Right lung (tissue), 2 donors: ENCODE measurements at regions not wholly inside any gene's neighbourhood (a gene's known extent, or its start where the extent isn't known, plus 50 kb on each side); places are given as distances from the start of the nearest gene placed in this dataset.
"Not testable (repeated sequence)": the region's sequence is repeated elsewhere in the genome, so short reads cannot be mapped to it uniquely, and the experiment has no call there.

Experiments used
- DNase-seq, 2 donors: peaks; one replicate each; pipeline ENCODE4 v3.0.0-alpha.2; 2013

DNA sequence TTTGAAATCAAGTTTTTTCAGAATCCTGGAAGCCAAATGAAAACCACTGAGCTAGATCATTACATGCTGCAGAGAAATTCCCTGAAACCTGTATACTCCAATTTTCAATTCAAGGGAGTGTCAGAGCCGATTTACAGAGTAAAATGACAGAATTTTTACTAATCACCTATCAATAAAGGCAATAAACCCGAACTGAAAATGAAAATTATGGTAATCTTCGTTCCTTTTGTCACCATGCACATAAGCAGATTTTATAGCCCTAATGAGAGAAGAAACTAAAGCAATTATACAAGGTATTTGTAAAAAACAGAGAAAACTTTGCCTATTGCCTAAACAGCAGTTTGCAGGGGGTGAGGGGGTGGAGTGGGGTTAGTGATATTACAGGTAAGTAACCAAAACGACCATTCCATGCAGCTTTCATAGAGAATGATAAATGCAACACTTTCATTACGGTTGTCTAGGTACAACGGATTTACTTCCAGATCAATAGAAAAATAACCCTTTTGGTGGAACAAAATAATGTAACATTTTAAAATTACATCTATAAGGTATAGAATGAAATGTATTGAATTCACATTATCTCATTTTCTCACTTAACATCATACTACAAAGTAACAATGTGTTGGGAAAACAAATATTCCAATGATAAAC, 115.2 kb upstream of the BEND6 start:
- DNase-seq: no peak

DNA sequence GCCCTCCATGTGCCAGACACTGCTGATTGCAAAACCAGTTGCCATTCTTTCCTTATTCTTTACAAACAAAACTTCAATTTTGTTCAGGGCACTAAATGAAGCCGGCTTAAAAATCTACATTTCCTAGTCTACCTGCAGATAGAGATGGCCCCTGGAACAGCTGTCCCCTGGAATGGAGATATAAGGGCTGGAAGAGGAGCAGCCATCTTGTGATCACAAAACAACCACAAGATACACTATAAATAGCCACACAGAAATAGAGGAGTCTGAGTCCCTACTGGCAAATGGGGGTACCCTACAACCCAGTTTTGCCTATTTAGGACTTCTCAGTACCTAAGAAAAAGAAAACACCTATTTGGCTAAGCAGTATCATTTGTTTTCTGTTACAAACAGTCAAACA, 115.9 kb upstream of the BEND6 start:
- DNase-seq: no peak

DNA sequence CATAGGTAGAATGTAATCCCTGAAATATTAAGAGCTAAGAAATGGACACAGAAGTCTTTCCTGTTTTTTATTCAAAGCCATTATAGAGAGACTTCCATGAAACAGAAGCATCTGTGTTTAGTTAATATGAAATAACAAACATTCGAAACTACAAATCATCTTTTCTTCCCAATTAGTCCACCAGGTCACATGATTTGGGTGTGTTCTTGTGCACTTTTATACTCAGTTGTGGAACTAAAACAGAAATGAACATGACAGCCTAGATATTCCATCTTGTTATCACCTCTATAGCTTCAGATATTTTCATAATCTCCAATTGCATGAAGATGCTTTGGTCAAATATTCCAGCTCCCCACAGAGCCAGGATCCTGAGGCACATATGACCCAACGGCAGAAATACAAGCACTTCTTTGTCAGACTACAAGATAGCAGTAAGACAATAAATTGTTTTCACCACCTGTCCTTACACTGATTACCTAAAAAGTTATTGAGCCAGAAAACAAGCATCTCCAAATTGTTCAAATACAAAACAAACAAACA, 116.8 kb upstream of the BEND6 start:
- DNase-seq: no peak

DNA sequence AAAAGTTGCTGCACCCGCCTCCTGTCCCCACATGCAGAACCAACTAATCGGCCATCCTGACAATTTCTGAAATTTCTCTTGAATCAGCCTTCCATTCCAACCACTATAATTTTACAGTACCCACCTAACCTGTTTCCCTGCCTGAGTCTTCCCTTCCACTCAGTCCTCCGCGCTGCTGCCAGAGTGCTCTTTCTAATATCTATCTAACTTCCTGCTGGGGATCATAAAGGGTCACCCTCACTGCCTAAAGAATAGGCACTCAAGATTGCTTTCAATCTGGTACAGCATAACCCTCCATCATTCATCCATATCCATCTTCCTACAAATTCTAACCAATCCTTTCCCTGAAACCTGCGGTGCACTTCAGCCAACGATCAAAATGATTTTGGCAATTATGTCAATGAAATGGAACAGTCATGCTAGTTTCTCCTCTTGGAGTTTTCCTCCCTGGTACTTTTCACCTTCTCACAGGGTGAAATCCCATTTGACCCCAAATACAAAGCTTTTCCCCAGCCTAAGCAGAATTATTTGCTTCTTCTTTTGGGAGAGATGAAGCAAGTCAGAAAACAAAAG, 117.5 kb upstream of the BEND6 start:
- no peak for DNase-seq

DNA sequence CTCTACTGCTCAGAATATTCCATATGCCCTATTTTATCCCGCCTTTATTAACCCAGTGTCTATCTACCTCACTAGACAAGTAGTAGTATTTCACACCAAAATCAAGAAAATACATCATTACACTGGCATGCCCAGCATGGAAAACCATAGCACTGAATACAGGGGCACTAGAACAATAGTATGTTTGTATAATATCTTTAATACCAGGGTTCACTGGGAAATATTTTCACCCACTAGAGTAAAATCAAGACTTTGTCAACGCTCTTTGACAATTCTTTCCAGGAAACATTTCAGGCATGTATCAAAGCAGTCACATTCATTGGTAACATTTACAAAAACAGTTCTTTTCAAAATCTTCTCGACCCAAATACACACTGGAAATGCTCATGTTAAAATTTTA, 119.3 kb upstream of the BEND6 start:
- no peak for DNase-seq

DNA sequence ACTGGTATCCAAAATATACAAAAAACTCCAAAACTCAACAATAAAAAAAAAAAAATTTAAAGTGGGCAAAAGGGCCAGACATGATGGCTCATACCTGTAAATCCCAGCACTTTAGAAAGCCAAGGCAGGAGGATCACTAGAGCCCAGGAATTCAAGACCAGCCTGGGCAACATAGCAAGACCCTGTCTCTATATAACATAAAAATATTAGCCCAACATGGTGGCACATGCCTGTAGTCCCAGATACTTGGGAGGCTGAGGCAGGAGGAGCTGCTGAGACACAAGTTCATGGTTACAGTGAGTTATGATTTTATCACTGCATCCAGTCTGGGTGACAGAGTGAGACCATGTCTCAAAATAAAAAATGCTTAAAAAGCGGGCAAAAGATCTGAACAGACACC, 121.0 kb upstream of the BEND6 start:
- DNase-seq: no peak

DNA sequence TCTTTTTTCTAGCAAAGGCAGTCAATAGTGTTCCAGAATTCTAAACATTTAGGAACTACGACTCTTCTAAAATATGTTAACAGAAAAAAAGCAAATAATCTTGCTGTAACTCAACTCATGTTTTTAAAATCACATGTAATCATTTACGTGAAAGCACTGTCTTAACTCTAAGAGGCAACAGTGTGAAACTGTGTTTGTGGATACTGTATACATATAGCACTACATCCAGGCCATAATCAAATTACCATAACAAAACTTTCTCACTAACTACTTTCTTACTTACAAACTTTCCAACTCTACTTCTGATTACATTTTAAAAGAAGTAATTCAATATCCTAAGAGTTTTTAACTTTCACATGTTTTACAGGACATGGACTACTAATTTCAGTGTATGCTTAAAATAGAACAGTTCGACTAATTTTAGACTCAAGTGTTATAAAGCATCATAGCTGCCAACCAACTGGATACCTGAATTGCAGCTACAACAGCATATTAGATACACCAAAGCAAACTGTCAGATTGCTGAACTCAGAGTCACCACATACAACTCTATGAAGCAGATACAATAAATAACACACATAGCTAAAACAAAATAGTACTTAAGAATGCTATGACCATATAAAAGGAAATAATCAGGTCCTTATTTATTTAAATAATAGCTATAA, 121.6 kb upstream of the BEND6 start:
- no peak for DNase-seq

DNA sequence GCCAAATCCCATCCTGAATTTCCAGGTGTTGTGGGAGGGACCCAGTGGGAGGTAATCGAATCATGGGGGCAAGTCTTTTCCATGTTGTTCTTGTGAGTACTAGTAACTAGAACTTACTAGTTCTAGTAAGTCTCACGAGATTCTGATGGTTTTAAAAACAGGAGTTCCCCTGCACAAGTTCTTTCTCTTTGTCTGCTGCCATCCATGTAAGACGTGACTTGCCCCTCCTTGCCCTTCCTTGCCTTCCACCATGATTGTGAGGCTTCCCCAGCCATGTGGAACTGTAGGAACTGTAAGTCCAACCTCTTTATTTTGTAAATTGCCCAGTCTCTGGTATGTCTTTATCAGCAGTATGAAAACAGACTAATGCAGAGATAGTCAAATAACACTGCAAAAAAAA, 122.7 kb upstream of the BEND6 start:
- no peak for DNase-seq

DNA sequence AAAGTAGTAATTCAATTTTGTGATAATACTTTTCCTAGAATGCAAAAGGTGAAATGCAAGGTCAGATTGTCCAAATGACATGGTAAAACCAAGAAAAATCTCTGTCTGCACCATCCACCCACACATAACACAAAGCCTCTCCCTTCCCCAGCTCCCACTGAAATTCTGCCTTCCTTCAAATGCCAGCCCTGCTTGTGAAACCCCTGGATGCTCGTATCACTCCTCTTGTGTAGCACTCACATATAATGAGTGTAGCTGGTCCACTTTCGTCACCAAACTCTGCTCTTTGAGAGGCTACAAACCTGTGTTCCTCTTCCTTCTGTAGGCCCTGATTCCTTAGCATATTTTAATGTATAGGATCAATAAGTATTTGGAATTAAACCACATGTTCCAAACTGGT, 123.6 kb upstream of the BEND6 start:
- DNase-seq: no peak

DNA sequence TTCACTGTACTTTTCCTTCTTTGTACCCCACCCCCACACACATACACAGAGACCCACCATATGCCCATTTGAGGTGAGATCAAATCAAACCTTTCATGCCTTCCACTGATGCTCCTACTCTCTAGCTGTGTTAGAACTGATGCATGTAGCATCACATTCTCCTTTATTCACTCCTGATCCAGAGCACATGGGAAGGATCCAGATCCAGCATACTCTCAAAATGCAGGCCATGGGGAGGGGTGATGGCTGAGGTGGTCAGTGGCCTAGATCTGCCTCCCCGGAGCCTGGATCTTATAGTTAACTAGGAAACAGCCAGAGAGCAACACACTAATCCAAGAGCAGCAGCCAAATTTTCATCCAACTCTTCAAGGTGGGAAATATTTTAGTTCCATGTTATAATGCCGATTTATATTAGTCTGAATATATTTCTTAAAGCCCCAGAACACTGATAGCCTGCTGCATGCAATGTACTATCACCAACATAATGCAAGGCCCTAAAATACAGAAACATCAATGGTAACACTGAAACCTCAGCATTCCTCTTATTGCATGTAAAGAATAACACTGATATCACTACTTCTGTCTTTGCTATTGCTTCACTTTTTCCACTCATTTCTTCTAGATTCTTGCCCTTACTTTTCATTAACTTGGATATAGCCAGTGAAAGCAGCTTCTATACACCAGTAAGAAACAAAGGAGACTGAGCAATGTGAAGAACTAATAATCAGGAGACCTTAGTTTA, 126.8 kb upstream of the BEND6 start:
- no peak for DNase-seq

DNA sequence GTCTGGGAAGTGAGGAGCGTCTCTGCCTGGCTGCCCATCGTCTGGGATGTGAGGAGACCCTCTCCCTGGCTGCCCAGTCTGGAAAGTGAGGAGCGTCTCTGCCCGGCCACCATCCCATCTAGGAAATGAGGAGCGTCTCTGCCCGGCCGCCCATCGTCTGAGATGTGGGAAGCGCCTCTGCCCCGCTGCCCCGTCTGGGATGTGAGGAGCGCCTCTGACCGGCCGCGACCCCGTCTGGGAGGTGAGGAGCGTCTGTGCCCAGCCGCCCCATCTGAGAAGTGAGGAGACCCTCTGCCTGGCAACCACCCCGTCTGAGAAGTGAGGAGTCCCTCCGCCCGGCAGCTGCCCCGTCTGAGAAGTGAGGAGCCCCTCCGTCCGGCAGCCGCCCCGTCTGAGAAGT, 130.5 kb upstream of the BEND6 start:
- DNase-seq: not testable (repeated sequence)

DNA sequence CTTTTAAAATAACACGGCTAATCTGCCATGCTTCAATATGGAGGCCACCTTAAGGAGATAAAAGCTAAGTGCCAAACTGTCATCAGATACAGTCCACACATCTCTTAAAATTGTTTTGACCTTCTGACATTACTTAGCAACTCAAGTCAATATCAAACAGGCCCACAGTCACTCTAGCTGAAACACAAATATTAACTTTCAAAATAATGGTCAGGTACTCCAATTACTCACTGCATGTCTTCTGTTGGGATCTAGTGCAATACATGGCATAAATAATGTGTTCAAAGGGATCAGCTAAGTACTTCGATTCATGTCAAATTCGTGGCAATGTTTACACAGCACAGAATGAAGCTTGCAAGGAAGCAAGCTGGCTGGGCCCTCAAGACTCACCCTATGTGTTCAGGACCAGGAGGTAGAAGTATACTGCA, 133.9 kb upstream of the BEND6 start:
- no peak for DNase-seq

DNA sequence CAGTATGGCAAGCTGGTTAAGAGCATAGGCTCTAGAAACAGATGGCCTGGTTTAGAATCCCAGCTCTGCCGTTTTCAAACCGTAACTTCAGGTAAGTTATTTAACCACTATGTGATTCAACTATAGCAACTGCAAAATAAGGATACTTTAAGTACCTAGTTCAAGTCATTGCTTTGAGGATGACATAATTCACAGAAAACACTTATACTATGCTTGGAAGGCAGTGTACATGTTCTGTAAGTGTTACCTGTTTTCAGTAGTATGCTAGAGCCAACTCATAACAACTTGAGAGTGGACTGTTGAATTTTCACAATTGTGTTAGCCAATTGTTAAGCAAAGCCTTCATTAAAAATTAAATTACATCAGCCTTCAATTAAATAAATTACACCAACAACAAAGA, 134.8 kb upstream of the BEND6 start:
- no peak for DNase-seq

DNA sequence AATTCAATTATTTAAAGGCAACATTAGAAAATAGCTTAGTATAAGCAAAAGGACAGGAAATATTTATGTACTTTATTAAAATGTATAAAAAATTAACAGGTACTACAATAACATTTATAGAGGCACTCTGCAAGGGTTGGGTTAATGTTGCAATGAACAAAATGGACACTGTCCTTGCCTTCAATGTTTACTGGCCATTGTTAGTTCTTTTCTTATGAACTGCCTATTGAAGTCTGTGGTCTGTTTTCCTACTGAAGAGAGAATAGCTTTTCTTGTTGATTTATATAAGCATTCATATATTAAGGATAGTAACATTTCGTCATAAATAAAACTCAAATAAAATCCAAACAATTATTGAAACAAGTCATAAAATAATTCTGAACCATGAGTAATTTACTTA, 135.3 kb upstream of the BEND6 start:
- DNase-seq: no peak

DNA sequence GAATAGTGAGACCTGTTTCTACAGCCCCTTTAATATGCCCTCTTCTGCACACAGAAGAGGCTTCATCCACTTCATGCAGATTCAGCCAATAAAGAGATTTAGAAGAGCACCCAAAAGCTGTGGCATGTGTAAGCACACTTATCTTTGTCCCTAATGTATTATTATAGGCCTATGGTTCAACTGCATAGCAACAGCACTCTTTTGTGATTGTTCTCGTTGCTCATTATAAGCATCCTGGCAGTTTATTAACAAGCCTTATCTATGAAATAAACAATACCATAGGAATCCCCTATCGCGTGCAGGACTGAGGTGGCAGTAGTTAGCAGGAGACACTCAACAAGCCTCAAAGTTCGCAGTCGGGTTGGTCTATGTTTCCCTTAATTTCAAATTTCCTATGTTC, 138.5 kb upstream of the BEND6 start:
- DNase-seq: no peak

DNA sequence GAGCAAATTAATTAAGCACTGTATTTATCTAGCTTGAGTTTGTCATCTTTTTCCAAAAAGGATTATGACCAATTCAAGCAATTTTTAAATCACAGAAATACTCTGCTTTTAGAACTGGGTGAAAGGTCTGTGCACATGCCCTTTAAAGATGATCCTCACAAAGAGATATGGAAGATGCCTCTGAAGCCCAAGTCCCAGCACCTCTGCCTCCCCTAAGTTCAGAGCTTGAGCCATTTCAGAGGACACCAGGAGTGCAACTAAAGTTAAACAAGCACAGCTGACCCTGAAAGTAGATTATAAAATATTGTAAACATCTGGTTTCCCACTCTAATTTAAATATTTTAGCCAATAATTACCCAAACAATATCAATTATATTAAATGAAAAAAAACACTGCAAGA, 139.5 kb upstream of the BEND6 start:
- no peak for DNase-seq

DNA sequence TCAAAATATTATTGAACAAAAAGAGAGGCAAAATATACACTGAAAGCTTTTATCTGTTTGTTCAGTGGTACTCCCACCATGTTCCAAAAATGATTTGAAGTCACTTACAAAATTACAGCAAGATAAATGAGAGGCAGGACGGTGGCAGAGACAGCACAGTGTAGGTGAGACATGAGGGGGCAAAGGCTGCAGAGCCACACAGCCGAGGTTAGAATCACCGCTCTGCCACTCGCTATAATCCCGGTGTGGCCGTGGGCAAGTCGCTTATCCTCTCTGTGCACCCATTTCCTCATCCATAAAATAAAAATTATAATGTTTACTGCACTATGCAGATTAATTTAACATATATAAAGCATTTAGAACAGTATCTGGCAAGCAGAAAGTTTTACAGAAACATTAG, 140.1 kb upstream of the BEND6 start:
- DNase-seq: no peak

DNA sequence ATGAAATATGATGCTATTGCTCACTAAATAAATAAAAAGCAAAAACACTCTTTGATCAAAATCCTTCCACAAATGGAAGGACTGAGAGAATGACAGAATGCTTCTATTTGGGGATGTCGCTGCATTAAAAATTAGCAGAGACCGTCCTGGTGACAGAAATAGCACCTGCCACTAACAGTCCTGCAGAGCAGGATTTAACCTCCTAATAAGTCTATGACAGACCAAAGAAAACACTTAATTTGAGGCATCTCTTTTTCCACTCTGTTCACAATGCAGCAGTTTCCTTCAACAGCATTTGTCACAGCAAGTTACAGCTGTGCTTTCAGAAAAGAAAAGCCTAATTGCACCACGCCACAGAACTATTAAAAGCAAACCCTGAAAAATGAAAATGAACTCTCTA, 140.6 kb upstream of the BEND6 start:
- no peak for DNase-seq

DNA sequence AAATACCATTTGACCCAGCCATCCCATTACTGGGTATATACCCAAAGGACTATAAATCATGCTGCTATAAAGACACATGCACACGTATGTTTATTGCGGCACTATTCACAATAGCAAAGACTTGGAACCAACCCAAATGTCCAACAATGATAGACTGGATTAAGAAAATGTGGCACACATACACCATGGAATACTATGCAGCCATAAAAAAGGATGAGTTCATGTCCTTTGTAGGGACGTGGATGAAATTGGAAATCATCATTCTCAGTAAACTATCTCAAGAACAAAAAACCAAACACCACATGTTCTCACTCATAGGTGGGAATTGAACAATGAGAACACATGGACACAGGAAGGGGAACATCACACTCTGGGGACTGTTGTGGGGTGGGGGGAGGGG, 142.1 kb upstream of the BEND6 start:
- DNase-seq: not testable (repeated sequence)

DNA sequence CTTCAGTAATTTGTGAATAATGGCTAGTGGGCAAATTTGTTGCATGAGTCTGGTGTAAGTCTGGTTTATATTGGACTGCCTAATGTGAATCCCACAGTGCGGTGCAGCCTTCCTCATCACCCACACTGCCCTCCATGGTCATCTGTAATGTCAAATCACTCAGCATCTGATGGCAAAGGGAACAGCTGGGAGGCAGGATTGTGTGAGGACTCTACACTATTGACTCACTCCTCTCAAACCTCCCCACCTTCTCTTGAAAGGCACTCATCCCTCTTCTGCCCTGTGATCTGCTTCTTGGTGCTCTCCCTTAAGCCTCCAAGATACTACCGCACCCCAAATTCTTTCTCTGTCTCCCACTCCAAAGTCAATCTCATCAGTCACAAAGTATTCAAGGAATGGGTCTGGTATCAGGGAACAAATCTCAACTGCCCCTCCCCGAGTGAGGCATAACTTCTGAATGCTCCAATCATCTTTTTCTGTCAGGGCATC, 146.0 kb upstream of the BEND6 start:
- DNase-seq: no peak

DNA sequence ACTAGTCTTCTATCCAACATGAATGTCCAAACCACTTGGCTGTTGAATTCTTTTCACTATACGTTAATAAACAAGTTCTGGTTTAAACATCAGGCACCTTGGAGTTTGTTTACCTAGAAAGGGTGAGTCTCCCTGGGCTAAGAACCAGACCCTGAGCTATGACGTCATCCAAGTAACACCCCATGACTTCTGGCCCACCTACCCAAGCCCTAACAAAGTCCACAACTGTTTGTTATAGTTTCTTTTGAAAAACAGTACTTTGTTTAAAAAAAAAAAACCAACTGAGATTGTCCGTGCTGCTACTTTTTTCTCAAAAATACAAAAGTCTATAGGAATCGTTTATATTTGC, 146.9 kb upstream of the BEND6 start:
- no peak for DNase-seq

DNA sequence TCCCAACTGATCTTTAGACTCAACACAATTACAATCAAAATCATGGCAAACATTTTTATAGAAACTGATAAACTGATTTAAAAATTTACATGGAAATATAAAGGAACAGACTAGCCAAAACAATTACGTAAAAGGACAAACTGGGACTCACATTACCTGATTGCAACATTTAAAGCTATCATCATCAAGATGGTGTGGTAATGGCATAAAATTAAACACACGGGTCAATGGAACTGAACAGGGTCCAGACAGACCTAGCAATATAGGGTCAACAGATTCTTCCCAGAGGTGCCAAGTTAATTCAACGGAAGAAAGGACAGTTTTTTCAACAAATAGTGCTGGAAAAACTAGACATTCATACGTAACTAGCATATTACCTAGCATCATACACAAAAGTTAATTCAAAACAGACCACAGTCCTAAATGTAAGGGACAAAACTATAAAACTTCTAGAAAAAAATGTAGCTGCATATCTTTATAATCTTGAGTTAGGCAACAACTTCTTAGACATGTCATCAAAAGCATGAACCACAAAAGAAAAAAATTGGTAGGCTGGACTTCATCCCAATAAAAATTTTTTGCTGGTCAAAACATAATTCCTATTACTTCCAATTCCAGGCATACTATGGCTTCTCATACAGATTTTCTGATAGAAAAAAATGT, 147.4 kb upstream of the BEND6 start:
- no peak for DNase-seq
